UCSD-AML1 (cell line): ENCODE measurements at regions not wholly inside any gene's neighbourhood (a gene's known extent, or its start where the extent isn't known, plus 50 kb on each side); places are given as distances from the start of the nearest gene placed in this dataset.

Source experiments
- DNase-seq: peaks from one replicate; lab custom pipeline; 2025; ENCODE audit not compliant: unreplicated experiment; lab: John Stamatoyannopoulos, UW

GRCh38 chr2:167534443-167534842 lies 646.2 kb downstream of the XIRP2 start:
- DNase-seq = no peak

- no peak for DNase-seq
Measured at GRCh38 chr2:167524786-167525185, 636.5 kb downstream of the XIRP2 start.

GRCh38 chr2:167510071-167510759 lies 621.9 kb downstream of the XIRP2 start:
- DNase-seq = no peak

GRCh38 chr2:167509586-167509985 lies 621.3 kb downstream of the XIRP2 start:
- no peak for DNase-seq

GRCh38 chr2:167508709-167509108 lies 620.4 kb downstream of the XIRP2 start:
- DNase-seq = no peak

- DNase-seq = no peak
Measured at GRCh38 chr2:167506395-167506794, 618.1 kb downstream of the XIRP2 start.

GRCh38 chr2:167504695-167505094 lies 616.4 kb downstream of the XIRP2 start:
- no peak for DNase-seq

- no peak for DNase-seq
Measured at GRCh38 chr2:167504061-167504460, 615.8 kb downstream of the XIRP2 start.

- DNase-seq = no peak
Measured at GRCh38 chr2:167501618-167502017, 613.3 kb downstream of the XIRP2 start.

GRCh38 chr2:167493862-167494261 lies 605.6 kb downstream of the XIRP2 start:
- DNase-seq = no peak

GRCh38 chr2:167492486-167492885 lies 604.2 kb downstream of the XIRP2 start:
- DNase-seq = no peak

GRCh38 chr2:167491788-167492187 lies 603.5 kb downstream of the XIRP2 start:
- DNase-seq = no peak

GRCh38 chr2:167490455-167490854 lies 602.2 kb downstream of the XIRP2 start:
- DNase-seq = no peak

GRCh38 chr2:167489325-167489724 lies 601.0 kb downstream of the XIRP2 start:
- no peak for DNase-seq

- no peak for DNase-seq
Measured at GRCh38 chr2:167487728-167488127, 599.4 kb downstream of the XIRP2 start.

- DNase-seq = no peak
Measured at GRCh38 chr2:167484875-167485274, 596.6 kb downstream of the XIRP2 start.

GRCh38 chr2:167480986-167481309 lies 592.7 kb downstream of the XIRP2 start:
- no peak for DNase-seq

GRCh38 chr2:167480232-167480985 lies 592.1 kb downstream of the XIRP2 start:
- no peak for DNase-seq

- DNase-seq = no peak
Measured at GRCh38 chr2:167478196-167478595, 589.9 kb downstream of the XIRP2 start.

- no peak for DNase-seq
Measured at GRCh38 chr2:167475791-167476190, 587.5 kb downstream of the XIRP2 start.

- DNase-seq = no peak
Measured at GRCh38 chr2:167471734-167472133, 583.5 kb downstream of the XIRP2 start.

- DNase-seq = no peak
Measured at GRCh38 chr2:167471332-167471731, 583.1 kb downstream of the XIRP2 start.

GRCh38 chr2:167462379-167462778 lies 574.1 kb downstream of the XIRP2 start:
- DNase-seq = no peak
